HCT116 (cell line): ENCODE measurements at regions not wholly inside any gene's neighbourhood (a gene's known extent, or its start where the extent isn't known, plus 50 kb on each side); places are given as distances from the start of the nearest gene placed in this dataset.

Source experiments
- ATAC-seq: fragments of 200-7000 bp; cut with Tn5 transposase; 2 replicates; pipeline ENCODE4 v1.9.1; 2020; ENCODE audit warnings: mild to moderate bottlenecking, moderate library complexity
- BruUV-seq: library from RNA; stranded (reverse); fragments of 400-500 nt; replicated peaks from 2 replicates; lab custom pipeline; 2021; lab: Mats Ljungman, UMichigan
- CTCF ChIA-PET: fragments of 300-600 bp; sonication (Branson Sonifier 250); formaldehyde crosslinking; loops from one replicate; lab custom pipeline; 2021; ENCODE audit warnings: antibody characterized with exemption; lab: Charles Lee
- POLR2A ChIA-PET: fragments of 300-600, 350-600 bp; sonication (Branson Sonifier 250); formaldehyde crosslinking; loops from one replicate; lab custom pipeline; 2021; ENCODE audit warnings: antibody characterized with exemption; lab: Charles Lee
- RAD21 ChIA-PET, 2 experiments: fragments of 300-600 bp; sonication (Branson Sonifier 250); formaldehyde crosslinking; loops; one replicate each; lab custom pipeline; 2023; ENCODE audit warnings: low total read pairs in 2 of 2; ENCODE audit not compliant: uncharacterized antibody in 2 of 2, unreplicated experiment in 2 of 2, low non-redundant PET in 1 of 2; lab: Charles Lee
- DNase-seq: peaks from one replicate; pipeline ENCODE4 v3.0.0-alpha.2; 2010; ENCODE audit warnings: low read depth, low spot score
- H2AFZ ChIP-seq: fragments of 200-600 bp; shearing (Covaris generic), sonication (generic); 2 replicates; pipeline ENCODE4 v1.6.1; 2017; ENCODE audit warnings: low read depth, mixed run types, mixed read lengths, antibody characterized with exemption, low read length; ENCODE audit not compliant: poor library complexity, severe bottlenecking
- H3K27ac ChIP-seq: 2 replicates; pipeline ENCODE4 v1.5.1; 2012; ENCODE audit warnings: low read depth, low read length
- H3K27me3 ChIP-seq: fragments of 200-600 bp; sonication (generic); 2 replicates; pipeline ENCODE4 v1.6.1; 2016; ENCODE audit warnings: mixed run types, low read length, mixed read lengths; ENCODE audit not compliant: insufficient read depth
- H3K36me3 ChIP-seq, 2 experiments: fragments of 200-500 bp in 1 of 2; fragments of 200-600 bp in 1 of 2; sonication (Bioruptor generic) in 1 of 2; sonication (generic) in 1 of 2; 2 replicates each; pipeline versions ENCODE4 v1.5.1 to v1.6.1; 2014 to 2016; ENCODE audit warnings: low read length in 2 of 2, inconsistent platforms in 1 of 2, mixed read lengths in 1 of 2, mixed run types in 1 of 2; ENCODE audit not compliant: insufficient read depth in 2 of 2, control insufficient read depth in 1 of 2
- H3K4me1 ChIP-seq, 2 experiments: fragments of 200-600 bp in 1 of 2; sonication (generic) in 1 of 2; 2 replicates each; pipeline versions ENCODE4 v1.5.1 to v1.6.1; 2012 to 2017; ENCODE audit warnings: low read length in 2 of 2, inconsistent platforms in 1 of 2, mild to moderate bottlenecking in 1 of 2, mixed read lengths in 1 of 2, mixed run types in 1 of 2, moderate library complexity in 1 of 2; ENCODE audit not compliant: insufficient read depth in 2 of 2, control insufficient read depth in 1 of 2
- H3K4me2 ChIP-seq: fragments of 200-600 bp; sonication (generic); 2 replicates; pipeline ENCODE4 v1.6.1; 2017; ENCODE audit warnings: mixed run types, low read length, mixed read lengths
- H3K4me3 ChIP-seq, 2 experiments: fragments of 200-600 bp in 1 of 2; sonication (generic) in 1 of 2; replicated peaks in 1 of 2; 2 replicates each; pipeline ENCODE4 v1.5.1; 2011 to 2016; ENCODE audit warnings: low read length in 2 of 2, control low read depth in 1 of 2, low read depth in 1 of 2, mild to moderate bottlenecking in 1 of 2, mixed read lengths in 1 of 2, mixed run types in 1 of 2
- H3K79me2 ChIP-seq: fragments of 200-600 bp; sonication (generic); 2 replicates; pipeline ENCODE4 v1.6.1; 2017; ENCODE audit warnings: mild to moderate bottlenecking, mixed run types, low read length, moderate library complexity, mixed read lengths; ENCODE audit not compliant: insufficient read depth
- H3K9ac ChIP-seq: fragments of 200-600 bp; sonication (generic); 2 replicates; pipeline ENCODE4 v1.6.1; 2016; ENCODE audit warnings: low read length, mixed read lengths
- H3K9me2 ChIP-seq: fragments of 200-600 bp; sonication (generic), shearing (Covaris generic); 2 replicates; pipeline ENCODE4 v1.6.1; 2017; ENCODE audit warnings: mixed run types, mild to moderate bottlenecking, moderate library complexity; ENCODE audit not compliant: insufficient read depth
- H3K9me3 ChIP-seq, 2 experiments: fragments of 200-500 bp in 1 of 2; fragments of 200-600 bp in 1 of 2; sonication (Bioruptor generic) in 1 of 2; sonication (generic) in 1 of 2; 2 replicates each; pipeline ENCODE4 v1.6.1; 2014 to 2017; ENCODE audit warnings: low read length in 2 of 2, mixed read lengths in 2 of 2, inconsistent platforms in 1 of 2, low read depth in 1 of 2, mild to moderate bottlenecking in 1 of 2, mixed run types in 1 of 2, moderate library complexity in 1 of 2; ENCODE audit not compliant: control insufficient read depth in 1 of 2, insufficient read depth in 1 of 2
- H4K20me1 ChIP-seq: fragments of 200-600 bp; sonication (generic), shearing (Covaris generic); 2 replicates; pipeline ENCODE4 v1.6.1; 2017; ENCODE audit warnings: mixed run types, mild to moderate bottlenecking, moderate library complexity; ENCODE audit not compliant: insufficient read depth
- CBX3 ChIP-seq: IDR thresholded peaks from 2 replicates; pipeline ENCODE4 v1.6.1; 2012; ENCODE audit warnings: low read depth
- CEBPB ChIP-seq: IDR thresholded peaks from 2 replicates; pipeline ENCODE4 v1.6.1; 2012; ENCODE audit warnings: low read depth
- EGR1 ChIP-seq: IDR thresholded peaks from 2 replicates; pipeline ENCODE4 v1.6.1; 2012; ENCODE audit warnings: low read depth
- EZH2phosphoT487 ChIP-seq: fragments of 200-600 bp; IDR thresholded peaks from 2 replicates; pipeline ENCODE4 v1.6.1; 2018; ENCODE audit warnings: antibody characterized with exemption, borderline replicate concordance
- FOSL1 ChIP-seq: IDR thresholded peaks from 2 replicates; pipeline ENCODE4 v1.6.1; 2012; ENCODE audit warnings: low read depth
- POLR2A ChIP-seq: IDR thresholded peaks from 2 replicates; pipeline ENCODE4 v1.7.0; 2011; ENCODE audit warnings: borderline replicate concordance; ENCODE audit not compliant: insufficient read depth, insufficient read length; ENCODE audit errors: extremely low read depth
- REST ChIP-seq: IDR thresholded peaks from 2 replicates; pipeline ENCODE4 v1.6.1; 2012; ENCODE audit warnings: low read depth
- SIN3A ChIP-seq: IDR thresholded peaks from 2 replicates; pipeline ENCODE4 v1.6.1; 2012; ENCODE audit warnings: low read depth
- SP1 ChIP-seq: IDR thresholded peaks from 2 replicates; pipeline ENCODE4 v1.6.1; 2012; ENCODE audit warnings: low read depth
- SRF ChIP-seq: IDR thresholded peaks from 2 replicates; pipeline ENCODE4 v1.6.1; 2012; ENCODE audit warnings: low read depth
- TCF7L2 ChIP-seq: IDR thresholded peaks from 2 replicates; pipeline ENCODE4 v1.7.0; 2011; ENCODE audit warnings: borderline replicate concordance, inconsistent platforms; ENCODE audit not compliant: insufficient read depth, insufficient read length; ENCODE audit errors: extremely low read depth
- ZNF274 ChIP-seq: fragments of 200-500 bp; sonication (Bioruptor generic); IDR thresholded peaks from 2 replicates; pipeline ENCODE4 v1.6.1; 2014; ENCODE audit warnings: mild to moderate bottlenecking, low read depth, low read length, inconsistent platforms
- intact Hi-C: fragments of 100-400 bp; cut with micrococcal nuclease; formaldehyde crosslinking; loops from 2 replicates; pipeline ENCODE4 v1.10.0; 2022
- TF ChIP-seq, protein P1 (sequence below): IDR thresholded peaks from 2 replicates; pipeline ENCODE4 v1.6.1; 2012
- TF ChIP-seq, protein P2 (sequence below): IDR thresholded peaks from 2 replicates; pipeline ENCODE4 v1.6.1; 2012

DNA sequence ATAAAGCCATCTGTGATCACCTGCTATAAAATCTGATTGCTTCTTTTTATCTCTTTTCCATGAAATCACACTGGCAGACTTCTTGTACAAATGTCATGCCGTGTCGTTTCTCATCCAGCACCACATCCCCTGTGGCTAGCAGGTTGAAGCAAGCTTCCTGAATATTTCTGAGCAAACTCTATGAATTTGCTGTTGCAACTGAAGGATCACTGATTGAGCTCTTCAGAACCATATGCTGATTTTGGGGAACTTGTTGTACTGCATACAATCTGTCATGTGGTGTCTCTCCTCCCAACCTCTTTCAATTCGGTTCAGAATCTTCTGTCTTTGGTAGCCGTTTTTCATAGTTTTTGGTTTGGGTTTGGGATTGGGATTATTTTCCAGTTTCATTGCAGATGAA lies 57.7 kb upstream of the RBMS1 start:
- H3K4me2 ChIP-seq = no peak overlapping the region
- no peak for DNase-seq
- no peaks in the 10 kb centered on the region for H3K79me2 ChIP-seq
- ChIA-PET CTCF (no interaction called here), RAD21 (no interaction called here)
- H3K9me3 ChIP-seq = no peaks in the 10 kb centered on the region
- no peaks in the 10 kb centered on the region for H3K27me3 ChIP-seq
- no peak overlapping the region for H3K9ac ChIP-seq
- no peaks in the 10 kb centered on the region for H4K20me1 ChIP-seq
- no peaks in the 10 kb centered on the region for H3K9me2 ChIP-seq
- H3K27ac ChIP-seq = no peak overlapping the region
- no peak overlapping the region for H3K4me3 ChIP-seq
- ATAC-seq = no peak
- no peak for TF ChIP-seq SRF
- no peak for TF ChIP-seq SIN3A
- TF ChIP-seq SP1 = no peak
- no peak for TF ChIP-seq CEBPB
- TF ChIP-seq TCF7L2 = no peak
- no peak for TF ChIP-seq ZNF274
- no peak for TF ChIP-seq POLR2A
- TF ChIP-seq REST = no peak
- TF ChIP-seq, protein P1, sequence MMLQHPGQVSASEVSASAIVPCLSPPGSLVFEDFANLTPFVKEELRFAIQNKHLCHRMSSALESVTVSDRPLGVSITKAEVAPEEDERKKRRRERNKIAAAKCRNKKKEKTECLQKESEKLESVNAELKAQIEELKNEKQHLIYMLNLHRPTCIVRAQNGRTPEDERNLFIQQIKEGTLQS = no peak
- no peak for TF ChIP-seq EGR1
- TF ChIP-seq CBX3 = no peak
- TF ChIP-seq, protein P2, sequence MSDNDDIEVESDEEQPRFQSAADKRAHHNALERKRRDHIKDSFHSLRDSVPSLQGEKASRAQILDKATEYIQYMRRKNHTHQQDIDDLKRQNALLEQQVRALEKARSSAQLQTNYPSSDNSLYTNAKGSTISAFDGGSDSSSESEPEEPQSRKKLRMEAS = no peak
- TF ChIP-seq FOSL1 = no peak
- TF ChIP-seq EZH2phosphoT487 = no peak
- TF ChIP-seq, all 23 proteins: peak for 0
- no peak overlapping the region for H2AFZ ChIP-seq
- POLR2A ChIA-PET = no interaction called here
- no peaks in the 10 kb centered on the region for H3K36me3 ChIP-seq
- no peaks in the 10 kb centered on the region for H3K4me1 ChIP-seq
- intact Hi-C loops = no loop called here
- no TSS peak for BruUV-seq
